LNCaP clone FGC (cell line): ENCODE measurements at regions not wholly inside any gene's neighbourhood (a gene's known extent, or its start where the extent isn't known, plus 50 kb on each side); places are given as distances from the start of the nearest gene placed in this dataset.

Experiments
- DNase-seq: peaks from one replicate; pipeline ENCODE4 v3.0.0-alpha.2; 2011; ENCODE audit warnings: low read depth
- H3K4me3 ChIP-seq: 2 replicates; pipeline ENCODE4 v1.5.1; 2011; ENCODE audit warnings: mild to moderate bottlenecking, low read depth, low read length, control low read depth
- TF ChIP-seq, protein P1 (sequence below): IDR thresholded peaks from 2 replicates; pipeline ENCODE4 v1.5.1; 2012; ENCODE audit warnings: mild to moderate bottlenecking; ENCODE audit not compliant: control insufficient read depth, insufficient read depth; ENCODE audit errors: extremely low read depth

DNA sequence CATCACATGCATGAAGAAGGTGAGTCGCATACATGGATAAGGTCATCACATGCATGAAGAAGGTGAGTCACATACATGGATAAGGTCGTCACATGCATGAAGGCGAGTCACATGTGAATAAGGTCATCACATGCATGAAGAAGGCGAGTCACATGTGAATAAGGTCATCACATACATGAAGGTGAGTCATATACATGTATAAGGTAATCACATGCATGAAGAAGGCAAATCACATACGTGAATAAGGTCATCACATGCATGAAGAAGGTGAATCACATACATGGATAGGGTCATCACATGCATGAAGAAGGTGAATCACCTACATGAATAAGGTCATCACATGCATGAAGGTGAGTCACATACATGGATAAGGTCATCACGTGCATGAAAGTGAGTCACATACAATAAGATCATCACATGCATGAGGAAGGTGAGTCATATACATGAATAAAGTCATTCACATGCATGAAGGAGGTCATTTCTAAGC lies 105.1 kb upstream of the SDK2 start:
- no peak for DNase-seq
- TF ChIP-seq, protein P1, sequence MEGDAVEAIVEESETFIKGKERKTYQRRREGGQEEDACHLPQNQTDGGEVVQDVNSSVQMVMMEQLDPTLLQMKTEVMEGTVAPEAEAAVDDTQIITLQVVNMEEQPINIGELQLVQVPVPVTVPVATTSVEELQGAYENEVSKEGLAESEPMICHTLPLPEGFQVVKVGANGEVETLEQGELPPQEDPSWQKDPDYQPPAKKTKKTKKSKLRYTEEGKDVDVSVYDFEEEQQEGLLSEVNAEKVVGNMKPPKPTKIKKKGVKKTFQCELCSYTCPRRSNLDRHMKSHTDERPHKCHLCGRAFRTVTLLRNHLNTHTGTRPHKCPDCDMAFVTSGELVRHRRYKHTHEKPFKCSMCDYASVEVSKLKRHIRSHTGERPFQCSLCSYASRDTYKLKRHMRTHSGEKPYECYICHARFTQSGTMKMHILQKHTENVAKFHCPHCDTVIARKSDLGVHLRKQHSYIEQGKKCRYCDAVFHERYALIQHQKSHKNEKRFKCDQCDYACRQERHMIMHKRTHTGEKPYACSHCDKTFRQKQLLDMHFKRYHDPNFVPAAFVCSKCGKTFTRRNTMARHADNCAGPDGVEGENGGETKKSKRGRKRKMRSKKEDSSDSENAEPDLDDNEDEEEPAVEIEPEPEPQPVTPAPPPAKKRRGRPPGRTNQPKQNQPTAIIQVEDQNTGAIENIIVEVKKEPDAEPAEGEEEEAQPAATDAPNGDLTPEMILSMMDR, result no peak
- no peak overlapping the region for H3K4me3 ChIP-seq

- no peak overlapping the region for H3K4me3 ChIP-seq
- DNase-seq, result no peak
- TF ChIP-seq, protein P1, result no peak
Observed at GRCh38 chr17:73749928-73750605, 105.8 kb upstream of the SDK2 start.

DNA sequence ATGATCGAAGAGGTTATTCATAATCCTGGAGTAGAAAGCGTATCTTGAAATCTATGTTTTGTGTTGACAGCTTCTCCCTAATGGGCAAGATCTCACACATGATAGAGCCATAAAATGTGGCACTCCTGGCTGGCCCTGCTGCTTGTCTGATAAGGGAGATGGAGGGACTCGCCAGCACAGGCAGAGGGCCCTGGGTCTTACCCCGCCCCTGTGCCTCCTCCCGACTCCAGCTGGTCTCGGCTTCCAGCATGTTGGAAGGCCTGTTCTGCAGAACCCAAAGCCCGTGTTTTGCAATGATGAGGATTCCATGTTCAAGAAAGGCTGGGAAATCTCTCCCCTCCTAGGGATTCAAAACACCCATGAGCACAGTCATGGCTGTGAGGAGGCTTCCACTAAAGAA lies 106.7 kb upstream of the SDK2 start:
- TF ChIP-seq, protein P1, result no peak
- H3K4me3 ChIP-seq, result no peak overlapping the region
- no peak for DNase-seq

- TF ChIP-seq, protein P1, result no peak
- no peak overlapping the region for H3K4me3 ChIP-seq
- no peak for DNase-seq
Observed at GRCh38 chr17:73753751-73754496, 109.7 kb upstream of the SDK2 start.

GRCh38 chr17:73754886-73755400 lies 110.7 kb upstream of the SDK2 start:
- TF ChIP-seq, protein P1, result no peak
- H3K4me3 ChIP-seq, result no peak overlapping the region
- no peak for DNase-seq

GRCh38 chr17:73757420-73757819 lies 113.2 kb upstream of the SDK2 start:
- TF ChIP-seq, protein P1, result no peak
- no peak overlapping the region for H3K4me3 ChIP-seq
- DNase-seq, result no peak
